T-helper 9 cell (primary cell): ENCODE measurements at regions not wholly inside any gene's neighbourhood (a gene's known extent, or its start where the extent isn't known, plus 50 kb on each side); places are given as distances from the start of the nearest gene placed in this dataset.

ENCODE experiments used
- DNase-seq: peaks from one replicate; pipeline ENCODE4 v3.0.0-alpha.2; 2020

GRCh38 chr5:82330530-82331270 is 52.5 kb upstream of the RPS23 start:
- no peak for DNase-seq

GRCh38 chr5:82329393-82329792 is 51.2 kb upstream of the RPS23 start:
- DNase-seq = no peak
